CD4-positive, CD25-positive, alpha-beta regulatory T cell (primary cell): ENCODE measurements at regions not wholly inside any gene's neighbourhood (a gene's known extent, or its start where the extent isn't known, plus 50 kb on each side); places are given as distances from the start of the nearest gene placed in this dataset.
"Not testable (repeated sequence)": the region's sequence is repeated elsewhere in the genome, so short reads cannot be mapped to it uniquely, and the experiment has no call there.

Experiments
- ATAC-seq, 2 donors: fragments of 150-1000 bp; cut with Tn5 transposase; one replicate each; pipeline ENCODE4 v1.10.0; 2021; ENCODE audit warnings: low read depth in 2 of 2, moderate number of reproducible peaks in 2 of 2, moderate library complexity in 1 of 2
- DNase-seq, 3 donors: peaks; one replicate each; pipeline versions ENCODE4 v3.0.0 to v3.0.0-alpha.2; 2012 to 2022; ENCODE audit warnings: mixed read lengths in 1 of 3
- H3K27ac ChIP-seq: one replicate; pipeline ENCODE4 v1.7.0; 2013; ENCODE audit warnings: mild to moderate bottlenecking, low read length; ENCODE audit not compliant: insufficient read depth, poor library complexity, severe bottlenecking
- H3K27me3 ChIP-seq: one replicate; pipeline ENCODE4 v1.7.0; 2013; ENCODE audit warnings: low read length; ENCODE audit not compliant: control insufficient read depth, insufficient read depth
- H3K36me3 ChIP-seq: one replicate; pipeline ENCODE4 v1.7.0; 2013; ENCODE audit warnings: mild to moderate bottlenecking, low read length, moderate library complexity; ENCODE audit not compliant: control insufficient read depth, insufficient read depth
- H3K4me1 ChIP-seq: 2 replicates; pipeline ENCODE4 v1.7.0; 2013; ENCODE audit warnings: mild to moderate bottlenecking, low read length; ENCODE audit not compliant: insufficient read depth, control insufficient read depth, poor library complexity, severe bottlenecking
- H3K4me3 ChIP-seq: one replicate; pipeline ENCODE4 v1.7.0; 2013; ENCODE audit warnings: low read depth, mild to moderate bottlenecking, low read length, moderate library complexity
- H3K9me3 ChIP-seq, 2 experiments: 1 replicate in 1 of 2; 2 replicates in 1 of 2; pipeline ENCODE4 v1.7.0; 2013; ENCODE audit warnings: low read length in 2 of 2, mild to moderate bottlenecking in 1 of 2, moderate library complexity in 1 of 2; ENCODE audit not compliant: control insufficient read depth in 2 of 2
- H3K27ac Mint-ChIP-seq, 3 donors: one replicate each; pipeline ENCODE4 v1.8.0; 2020 to 2022; ENCODE audit warnings: mild to moderate bottlenecking in 3 of 3, mixed read lengths in 3 of 3, moderate library complexity in 2 of 3
- H3K27me3 Mint-ChIP-seq: one replicate; pipeline ENCODE4 v1.8.0; 2022; ENCODE audit warnings: mild to moderate bottlenecking, mixed read lengths
- H3K36me3 Mint-ChIP-seq: one replicate; pipeline ENCODE4 v1.8.0; 2020; ENCODE audit warnings: mixed read lengths
- H3K4me1 Mint-ChIP-seq, 4 donors: one replicate each; pipeline ENCODE4 v1.8.0; 2020 to 2022; ENCODE audit warnings: mixed read lengths in 4 of 4, mild to moderate bottlenecking in 1 of 4
- H3K4me3 Mint-ChIP-seq, 4 donors: one replicate each; pipeline ENCODE4 v1.8.0; 2020 to 2022; ENCODE audit warnings: mild to moderate bottlenecking in 4 of 4, mixed read lengths in 4 of 4, moderate library complexity in 3 of 4
- H3K9me3 Mint-ChIP-seq, 7 donors: one replicate each; pipeline ENCODE4 v1.8.0; 2020 to 2022; ENCODE audit warnings: mixed read lengths in 7 of 7, mild to moderate bottlenecking in 3 of 7, moderate library complexity in 2 of 7

- Mint-ChIP-seq H3K27ac (no peak overlapping the region), H3K4me1 (no peaks in the 10 kb centered on the region), H3K36me3 (no peaks in the 10 kb centered on the region), H3K9me3 (peaks cover 1 to 19% (median 5%) of the 10 kb centered on the region in 7 donors), H3K4me3 (no peak overlapping the region), H3K27me3 (no peaks in the 10 kb centered on the region)
- Histone ChIP-seq H3K36me3 (no peaks in the 10 kb centered on the region), H3K9me3 (no peaks in the 10 kb centered on the region), H3K4me1 (no peaks in the 10 kb centered on the region), H3K27ac (no peak overlapping the region), H3K27me3 (no peaks in the 10 kb centered on the region), H3K4me3 (no peak overlapping the region)
- no peak for ATAC-seq
- no peak for DNase-seq
Measured at GRCh38 chr2:146376511-146377064, 1468.2 kb upstream of the ACVR2A start.

GRCh38 chr2:146374505-146374904, 1470.3 kb upstream of the ACVR2A start:
- no peak for DNase-seq
- ATAC-seq: no peak
- H3K4me3 ChIP-seq: no peak overlapping the region
- H3K9me3 Mint-ChIP-seq: peaks cover 1 to 30% (median 6%) of the 10 kb centered on the region in 7 donors
- H3K27me3 ChIP-seq: no peaks in the 10 kb centered on the region
- H3K27ac Mint-ChIP-seq: no peak overlapping the region
- no peaks in the 10 kb centered on the region for H3K4me1 ChIP-seq
- H3K36me3 Mint-ChIP-seq: no peaks in the 10 kb centered on the region
- no peaks in the 10 kb centered on the region for H3K9me3 ChIP-seq
- no peaks in the 10 kb centered on the region for H3K36me3 ChIP-seq
- no peaks in the 10 kb centered on the region for H3K27me3 Mint-ChIP-seq
- no peaks in the 10 kb centered on the region for H3K4me1 Mint-ChIP-seq
- no peak overlapping the region for H3K4me3 Mint-ChIP-seq
- no peak overlapping the region for H3K27ac ChIP-seq

GRCh38 chr2:146371364-146371763, 1473.5 kb upstream of the ACVR2A start:
- not testable (repeated sequence) for H3K4me3 ChIP-seq, H3K36me3 ChIP-seq, H3K4me3 Mint-ChIP-seq, ATAC-seq, H3K9me3 ChIP-seq, H3K27ac Mint-ChIP-seq, H3K4me1 ChIP-seq, H3K36me3 Mint-ChIP-seq, H3K4me1 Mint-ChIP-seq, H3K27me3 ChIP-seq, H3K27ac ChIP-seq, H3K27me3 Mint-ChIP-seq, DNase-seq
- H3K9me3 Mint-ChIP-seq: peaks cover 0 to 25% (median 7%) of the 10 kb centered on the region in 7 donors

- no peaks in the 10 kb centered on the region for H3K36me3 Mint-ChIP-seq
- ATAC-seq: no peak
- H3K4me3 Mint-ChIP-seq: no peak overlapping the region
Measured at GRCh38 chr2:146370826-146371225, 1474.0 kb upstream of the ACVR2A start.

GRCh38 chr2:146366276-146366675, 1478.6 kb upstream of the ACVR2A start:
- Histone ChIP-seq H3K36me3 (no peaks in the 10 kb centered on the region), H3K9me3 (no peaks in the 10 kb centered on the region), H3K4me1 (no peaks in the 10 kb centered on the region), H3K27ac (no peak overlapping the region), H3K4me3 (no peak overlapping the region), H3K27me3 (no peaks in the 10 kb centered on the region)
- Mint-ChIP-seq H3K9me3 (peaks cover 0 to 23% (median 5%) of the 10 kb centered on the region in 7 donors), H3K36me3 (no peaks in the 10 kb centered on the region), H3K27me3 (no peaks in the 10 kb centered on the region), H3K27ac (no peak overlapping the region), H3K4me1 (no peaks in the 10 kb centered on the region), H3K4me3 (no peak overlapping the region)
- no peak for ATAC-seq
- no peak for DNase-seq

More at GRCh38 chr2:146370826-146371225, 1474.0 kb upstream of the ACVR2A start:
- Mint-ChIP-seq H3K4me1 (no peaks in the 10 kb centered on the region), H3K27ac (no peak overlapping the region), H3K9me3 (peaks cover 0 to 25% (median 7%) of the 10 kb centered on the region in 7 donors), H3K27me3 (no peaks in the 10 kb centered on the region)
- no peaks in the 10 kb centered on the region for H3K9me3 ChIP-seq
- DNase-seq: no peak
- no peaks in the 10 kb centered on the region for H3K4me1 ChIP-seq
- no peaks in the 10 kb centered on the region for H3K27me3 ChIP-seq
- no peak overlapping the region for H3K4me3 ChIP-seq
- no peak overlapping the region for H3K27ac ChIP-seq
- no peaks in the 10 kb centered on the region for H3K36me3 ChIP-seq

- Histone ChIP-seq H3K36me3 (no peaks in the 10 kb centered on the region), H3K4me1 (no peaks in the 10 kb centered on the region), H3K27me3 (no peaks in the 10 kb centered on the region), H3K9me3 (no peaks in the 10 kb centered on the region), H3K4me3 (no peak overlapping the region), H3K27ac (no peak overlapping the region)
- Mint-ChIP-seq H3K4me1 (no peaks in the 10 kb centered on the region), H3K27ac (no peak overlapping the region), H3K27me3 (no peaks in the 10 kb centered on the region), H3K4me3 (no peak overlapping the region), H3K9me3 (peaks cover 0 to 11% (median 4%) of the 10 kb centered on the region in 7 donors), H3K36me3 (no peaks in the 10 kb centered on the region)
- DNase-seq: no peak
- ATAC-seq: no peak
Measured at GRCh38 chr2:146365041-146365440, 1479.8 kb upstream of the ACVR2A start.

GRCh38 chr2:146363731-146364130, 1481.1 kb upstream of the ACVR2A start:
- Mint-ChIP-seq H3K4me3 (no peak overlapping the region), H3K4me1 (no peaks in the 10 kb centered on the region), H3K9me3 (peaks cover 0 to 7% (median 3%) of the 10 kb centered on the region in 7 donors), H3K27ac (no peak overlapping the region), H3K27me3 (no peaks in the 10 kb centered on the region), H3K36me3 (no peaks in the 10 kb centered on the region)
- ATAC-seq (no peak), DNase-seq (no peak)
- Histone ChIP-seq H3K9me3 (no peaks in the 10 kb centered on the region), H3K36me3 (no peaks in the 10 kb centered on the region), H3K4me3 (no peak overlapping the region), H3K27ac (no peak overlapping the region), H3K4me1 (no peaks in the 10 kb centered on the region), H3K27me3 (no peaks in the 10 kb centered on the region)

GRCh38 chr2:146351689-146352088, 1493.1 kb upstream of the ACVR2A start:
- H3K36me3 Mint-ChIP-seq: no peaks in the 10 kb centered on the region
- Histone ChIP-seq H3K9me3 (no peaks in the 10 kb centered on the region), H3K27me3 (no peaks in the 10 kb centered on the region), H3K27ac (no peak overlapping the region), H3K4me1 (no peaks in the 10 kb centered on the region), H3K36me3 (no peaks in the 10 kb centered on the region), H3K4me3 (no peak overlapping the region)
- no peak for DNase-seq
- no peak for ATAC-seq
- no peak overlapping the region for H3K4me3 Mint-ChIP-seq
- no peak overlapping the region for H3K27ac Mint-ChIP-seq
- H3K4me1 Mint-ChIP-seq: no peaks in the 10 kb centered on the region
- no peaks in the 10 kb centered on the region for H3K27me3 Mint-ChIP-seq
- H3K9me3 Mint-ChIP-seq: peaks cover 0 to 5% (median 0%) of the 10 kb centered on the region in 7 donors
